Calu3 (cell line): ENCODE measurements at regions not wholly inside any gene's neighbourhood (a gene's known extent, or its start where the extent isn't known, plus 50 kb on each side); places are given as distances from the start of the nearest gene placed in this dataset.

Source experiments
- BruUV-seq: library from RNA; stranded (reverse); fragments of 400-500 nt; replicated peaks from 2 replicates; lab custom pipeline; 2021; lab: Mats Ljungman, UMichigan
- CTCF ChIA-PET: fragments of 300-600 bp; sonication (Branson Sonifier 250); formaldehyde crosslinking; loops from one replicate; lab custom pipeline; 2022; ENCODE audit warnings: antibody characterized with exemption; lab: Charles Lee
- DNase-seq: peaks from one replicate; pipeline ENCODE4 v3.0.0; 2022
- H3K27ac Mint-ChIP-seq: one replicate; pipeline ENCODE4 v1.8.0; 2022; ENCODE audit warnings: mixed read lengths; ENCODE audit not compliant: unreplicated experiment
- H3K27me3 Mint-ChIP-seq: one replicate; pipeline ENCODE4 v1.8.0; 2022; ENCODE audit warnings: mixed read lengths; ENCODE audit not compliant: unreplicated experiment
- H3K36me3 Mint-ChIP-seq: one replicate; pipeline ENCODE4 v1.8.0; 2022; ENCODE audit warnings: mild to moderate bottlenecking, moderate library complexity, mixed read lengths; ENCODE audit not compliant: insufficient read depth, unreplicated experiment
- H3K4me1 Mint-ChIP-seq: one replicate; pipeline ENCODE4 v1.8.0; 2022; ENCODE audit warnings: mild to moderate bottlenecking, low read depth, mixed read lengths; ENCODE audit not compliant: unreplicated experiment
- H3K4me3 Mint-ChIP-seq: one replicate; pipeline ENCODE4 v1.8.0; 2022; ENCODE audit warnings: mild to moderate bottlenecking, low read depth, moderate library complexity, mixed read lengths; ENCODE audit not compliant: unreplicated experiment
- H3K9me3 Mint-ChIP-seq: one replicate; pipeline ENCODE4 v1.8.0; 2022; ENCODE audit warnings: low read depth, mixed read lengths; ENCODE audit not compliant: unreplicated experiment
- intact Hi-C: fragments of 100-400 bp; cut with micrococcal nuclease; formaldehyde crosslinking; loops from one replicate; pipeline ENCODE4 v1.10.0; 2022; ENCODE audit not compliant: unreplicated experiment
- TF ChIP-seq, protein P1 (sequence below): fragments of 200-600 bp; IDR thresholded peaks from one replicate; pipeline ENCODE4 v1.8.0; 2022; ENCODE audit warnings: antibody characterized with exemption; ENCODE audit not compliant: unreplicated experiment

- TF ChIP-seq, protein P1, sequence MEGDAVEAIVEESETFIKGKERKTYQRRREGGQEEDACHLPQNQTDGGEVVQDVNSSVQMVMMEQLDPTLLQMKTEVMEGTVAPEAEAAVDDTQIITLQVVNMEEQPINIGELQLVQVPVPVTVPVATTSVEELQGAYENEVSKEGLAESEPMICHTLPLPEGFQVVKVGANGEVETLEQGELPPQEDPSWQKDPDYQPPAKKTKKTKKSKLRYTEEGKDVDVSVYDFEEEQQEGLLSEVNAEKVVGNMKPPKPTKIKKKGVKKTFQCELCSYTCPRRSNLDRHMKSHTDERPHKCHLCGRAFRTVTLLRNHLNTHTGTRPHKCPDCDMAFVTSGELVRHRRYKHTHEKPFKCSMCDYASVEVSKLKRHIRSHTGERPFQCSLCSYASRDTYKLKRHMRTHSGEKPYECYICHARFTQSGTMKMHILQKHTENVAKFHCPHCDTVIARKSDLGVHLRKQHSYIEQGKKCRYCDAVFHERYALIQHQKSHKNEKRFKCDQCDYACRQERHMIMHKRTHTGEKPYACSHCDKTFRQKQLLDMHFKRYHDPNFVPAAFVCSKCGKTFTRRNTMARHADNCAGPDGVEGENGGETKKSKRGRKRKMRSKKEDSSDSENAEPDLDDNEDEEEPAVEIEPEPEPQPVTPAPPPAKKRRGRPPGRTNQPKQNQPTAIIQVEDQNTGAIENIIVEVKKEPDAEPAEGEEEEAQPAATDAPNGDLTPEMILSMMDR = no peak
- DNase-seq = no peak
- intact Hi-C loops = loop anchor here (10.0 kb wide), 1 partner anchor 164 kb away; no protein-coding TSS in a partner anchor
- Mint-ChIP-seq H3K4me3 (no peak overlapping the region), H3K4me1 (no peaks in the 10 kb centered on the region), H3K36me3 (no peaks in the 10 kb centered on the region), H3K27me3 (peaks cover 54% of the 10 kb centered on the region), H3K27ac (no peak overlapping the region), H3K9me3 (no peaks in the 10 kb centered on the region)
- CTCF ChIA-PET = no interaction called here
- BruUV-seq = no TSS peak
Measured at GRCh38 chr7:142320883-142321282, 63.0 kb upstream of the PRSS58 start.

- no peaks in the 10 kb centered on the region for H3K9me3 Mint-ChIP-seq
- CTCF ChIA-PET = interaction anchor here (0.5 to 1.0 kb wide), 3 partner anchors 17 to 296 kb away, joined by 3 read pairs; no protein-coding TSS in a partner anchor
Measured at GRCh38 chr7:142319970-142320369, 62.1 kb upstream of the PRSS58 start.

DNA sequence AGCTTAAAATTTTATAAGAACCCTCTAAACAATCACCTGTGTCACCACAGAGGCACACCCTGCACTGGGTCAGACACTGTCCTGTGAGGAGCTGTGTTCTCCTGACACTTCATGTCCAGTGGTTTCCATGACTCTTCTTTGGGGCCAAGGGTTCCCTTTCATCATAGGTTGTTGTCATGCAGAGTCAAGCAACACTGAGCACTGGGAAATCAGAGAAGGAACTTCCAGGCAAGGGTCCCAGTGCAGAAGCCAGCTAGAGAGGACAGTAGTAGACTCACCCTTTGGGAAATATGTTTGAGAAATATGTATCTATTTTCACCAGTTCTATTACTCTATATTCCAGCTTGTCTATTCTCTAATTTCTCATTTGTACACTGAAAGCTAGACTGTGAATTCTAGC, 56.4 kb upstream of the PRSS58 start:
- no peak overlapping the region for H3K27ac Mint-ChIP-seq
- H3K27me3 Mint-ChIP-seq = peaks cover 80% of the 10 kb centered on the region
- H3K9me3 Mint-ChIP-seq = no peaks in the 10 kb centered on the region
- no peak overlapping the region for H3K4me3 Mint-ChIP-seq
- H3K36me3 Mint-ChIP-seq = no peaks in the 10 kb centered on the region
- TF ChIP-seq, protein P1 = no peak
- BruUV-seq = no TSS peak
- H3K4me1 Mint-ChIP-seq = no peaks in the 10 kb centered on the region
- CTCF ChIA-PET = no interaction called here
- intact Hi-C loops = no loop called here
- no peak for DNase-seq

More at GRCh38 chr7:142319970-142320369, 62.1 kb upstream of the PRSS58 start:
- Mint-ChIP-seq H3K4me3 (no peak overlapping the region), H3K27ac (no peak overlapping the region), H3K36me3 (no peaks in the 10 kb centered on the region), H3K4me1 (no peaks in the 10 kb centered on the region), H3K27me3 (peaks cover 59% of the 10 kb centered on the region)
- BruUV-seq = no TSS peak
- TF ChIP-seq, protein P1 = peak; percentile 45
- intact Hi-C loops = loop anchor here (10.0 kb wide), 1 partner anchor 165 kb away; no protein-coding TSS in a partner anchor
- peak; percentile 40 for DNase-seq

DNA sequence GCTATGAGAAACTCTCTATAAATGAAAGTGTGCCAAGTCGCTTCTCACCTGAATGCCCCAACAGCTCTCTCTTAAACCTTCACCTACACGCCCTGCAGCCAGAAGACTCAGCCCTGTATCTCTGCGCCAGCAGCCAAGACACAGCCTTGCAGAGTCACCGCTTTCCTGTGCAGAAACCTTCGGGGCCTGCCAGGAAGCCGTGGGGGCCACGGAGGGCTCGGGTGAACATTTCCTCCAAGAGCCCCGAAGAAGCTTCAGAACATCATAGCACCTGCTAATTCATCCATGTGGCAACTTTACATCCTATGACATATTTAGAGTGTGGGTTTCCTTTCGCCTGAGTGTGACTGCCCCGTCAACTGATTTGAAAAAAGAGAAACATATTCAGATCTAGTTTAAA, 55.7 kb upstream of the PRSS58 start:
- Mint-ChIP-seq H3K4me3 (no peak overlapping the region), H3K4me1 (no peaks in the 10 kb centered on the region), H3K27me3 (peaks cover 87% of the 10 kb centered on the region), H3K9me3 (no peaks in the 10 kb centered on the region), H3K27ac (no peak overlapping the region), H3K36me3 (no peaks in the 10 kb centered on the region)
- CTCF ChIA-PET = no interaction called here
- TF ChIP-seq, protein P1 = no peak
- intact Hi-C loops = no loop called here
- no TSS peak for BruUV-seq
- no peak for DNase-seq
